NCI-H446 (cell line): ENCODE measurements at regions not wholly inside any gene's neighbourhood (a gene's known extent, or its start where the extent isn't known, plus 50 kb on each side); places are given as distances from the start of the nearest gene placed in this dataset.
"Not testable (repeated sequence)": the region's sequence is repeated elsewhere in the genome, so short reads cannot be mapped to it uniquely, and the experiment has no call there.

Experiments
- DNase-seq, 2 experiments: peaks; one replicate each; lab custom pipeline; 2025; lab: John Stamatoyannopoulos, UW

GRCh38 chr12:33678221-33678964, 238.8 kb upstream of the SYT10 start:
- no peak for DNase-seq

- no peak for DNase-seq
Observed at GRCh38 chr12:33690562-33690961, 250.9 kb upstream of the SYT10 start.

- DNase-seq, result no peak
Observed at GRCh38 chr12:33703221-33703620, 263.6 kb upstream of the SYT10 start.

DNA sequence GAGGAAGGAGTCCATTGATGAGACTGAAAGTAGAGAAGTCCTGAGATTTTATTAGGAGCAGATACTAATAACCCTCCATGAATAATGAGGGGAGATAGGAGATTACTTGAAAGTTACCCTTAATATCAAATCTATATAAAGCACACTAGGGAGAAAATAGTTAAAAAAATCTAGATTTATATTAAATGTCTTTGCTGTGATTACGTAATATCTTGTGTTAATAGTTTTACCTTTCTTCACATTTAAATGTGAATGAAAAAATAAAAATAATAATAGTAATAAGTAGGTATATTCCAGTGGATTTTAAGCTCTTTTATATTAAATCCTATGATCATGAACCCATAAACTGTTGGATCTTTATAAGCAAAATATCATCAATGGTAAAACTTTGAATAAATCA, 267.3 kb upstream of the SYT10 start:
- no peak for DNase-seq

DNA sequence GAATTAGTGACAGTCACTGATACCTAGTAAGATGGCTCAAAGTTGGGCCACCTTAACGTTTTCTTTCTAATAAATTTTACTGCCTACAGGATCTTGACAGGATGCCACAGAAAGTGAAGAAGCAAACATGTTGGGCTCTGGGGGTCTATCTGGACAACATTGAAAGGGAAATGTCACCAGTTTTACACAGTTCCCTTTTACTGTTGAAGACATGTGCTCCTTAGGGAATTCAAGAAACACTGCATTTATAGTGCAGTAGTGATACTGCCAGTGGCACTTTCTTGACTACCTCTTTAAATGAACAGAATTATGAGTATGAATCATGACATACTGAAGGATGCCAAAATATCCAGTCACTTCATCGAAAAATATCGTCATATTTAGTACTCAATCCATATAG, 269.3 kb upstream of the SYT10 start:
- DNase-seq, result no peak

DNA sequence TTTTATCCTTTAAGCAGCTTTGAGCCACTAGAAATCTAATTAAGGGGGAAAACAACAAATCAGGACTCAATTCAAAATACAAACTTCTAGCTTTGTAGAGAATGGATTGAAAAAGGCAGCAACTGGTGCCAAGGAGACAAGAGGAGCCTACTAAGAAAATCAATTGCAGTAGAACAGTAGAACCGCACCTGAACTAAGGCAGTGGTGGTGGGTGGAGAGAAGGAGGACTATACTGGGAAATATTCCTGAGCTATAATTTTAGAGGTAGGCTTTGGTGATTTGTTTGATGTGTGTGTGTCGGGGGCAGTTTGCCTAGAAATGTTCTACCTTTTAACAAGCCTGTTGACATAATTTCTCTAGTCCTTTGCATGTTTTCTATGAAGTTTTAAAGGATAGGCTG, 270.9 kb upstream of the SYT10 start:
- no peak for DNase-seq

- no peak for DNase-seq
Observed at GRCh38 chr12:33718631-33719030, 279.0 kb upstream of the SYT10 start.

DNA sequence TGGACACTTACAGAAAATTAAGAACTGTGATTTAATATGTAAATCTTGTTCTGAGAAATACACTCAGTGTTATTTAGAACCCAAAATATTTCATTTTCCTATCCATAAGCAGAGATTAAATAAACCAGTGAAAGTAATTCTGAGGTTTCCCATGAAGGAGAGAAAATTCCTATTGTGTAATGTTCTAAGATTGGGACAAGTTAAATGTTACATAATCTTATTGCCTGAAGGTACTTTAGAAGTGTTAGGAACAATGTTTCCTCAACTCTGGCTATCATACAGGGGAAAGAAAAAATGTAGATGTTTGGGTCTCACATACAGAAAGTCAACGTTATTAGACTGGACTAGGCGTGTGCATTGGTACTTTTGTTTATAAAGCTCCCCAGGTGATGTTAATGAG, 281.9 kb upstream of the SYT10 start:
- no peak for DNase-seq

- peak; percentile 12 to 81 for DNase-seq
Observed at GRCh38 chr12:33724867-33725266, 285.2 kb upstream of the SYT10 start.

DNA sequence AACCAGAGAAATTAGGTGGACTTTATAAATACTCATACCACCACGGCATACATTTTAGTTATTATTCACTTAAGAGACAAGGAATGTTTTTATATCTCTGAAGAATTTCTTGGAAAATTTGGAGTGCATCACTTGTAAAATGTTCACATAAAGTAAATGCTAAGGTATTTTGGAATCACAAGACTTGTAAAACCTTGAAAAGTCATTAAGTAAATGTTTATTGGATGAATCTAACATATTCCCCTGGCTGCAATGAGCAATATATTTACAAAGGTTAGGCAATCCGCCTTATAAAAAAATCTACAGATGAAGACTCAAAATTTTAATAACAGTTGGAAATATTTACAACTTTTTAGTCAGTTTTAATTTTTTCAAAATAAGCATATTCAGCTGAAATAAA, 287.4 kb upstream of the ALG10 start:
- DNase-seq, result no peak

- DNase-seq, result peak in 1 of 2 experiments; percentile 59
Observed at GRCh38 chr12:33752854-33753253, 269.4 kb upstream of the ALG10 start.

DNA sequence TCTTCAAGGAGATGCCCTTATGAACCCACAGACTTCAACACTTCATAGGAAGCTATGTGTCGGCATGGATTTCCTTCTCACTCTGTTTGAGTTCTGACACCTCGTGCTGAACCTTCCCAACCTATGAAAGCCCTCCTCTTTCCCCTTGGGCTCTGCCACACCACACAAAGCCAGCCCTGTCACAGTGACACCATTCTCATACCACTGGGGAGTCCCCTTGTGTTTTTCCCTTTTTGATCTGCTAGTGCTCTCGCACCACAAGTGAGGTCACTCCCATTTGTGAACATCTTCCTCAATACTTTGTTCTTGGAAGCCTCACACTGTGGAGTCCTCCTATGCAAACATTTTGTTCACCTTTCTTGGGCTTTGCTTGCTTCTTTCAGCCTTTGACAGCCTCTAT, 264.6 kb upstream of the ALG10 start:
- DNase-seq, result no peak

DNA sequence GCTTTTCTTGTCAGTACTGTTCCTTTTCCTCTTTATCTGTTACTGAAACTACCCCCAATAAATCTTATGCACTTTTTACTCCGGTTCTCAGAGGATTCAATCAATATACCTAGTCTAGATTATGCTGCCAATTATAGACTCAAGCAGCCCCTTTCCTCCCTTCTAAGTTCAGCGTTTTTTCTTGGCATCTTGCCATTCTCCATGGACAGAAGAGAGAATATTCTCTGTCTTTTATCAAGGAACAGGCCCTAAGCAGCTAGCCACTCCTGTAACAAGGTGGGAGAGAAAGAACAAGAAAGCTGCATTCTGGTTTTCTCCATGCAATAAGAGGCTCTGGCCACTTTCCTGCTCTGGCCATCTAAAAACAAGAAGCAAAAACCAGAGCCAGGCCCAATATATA, 263.0 kb upstream of the ALG10 start:
- no peak for DNase-seq

GRCh38 chr12:33763331-33763730, 259.0 kb upstream of the ALG10 start:
- DNase-seq, result no peak

DNA sequence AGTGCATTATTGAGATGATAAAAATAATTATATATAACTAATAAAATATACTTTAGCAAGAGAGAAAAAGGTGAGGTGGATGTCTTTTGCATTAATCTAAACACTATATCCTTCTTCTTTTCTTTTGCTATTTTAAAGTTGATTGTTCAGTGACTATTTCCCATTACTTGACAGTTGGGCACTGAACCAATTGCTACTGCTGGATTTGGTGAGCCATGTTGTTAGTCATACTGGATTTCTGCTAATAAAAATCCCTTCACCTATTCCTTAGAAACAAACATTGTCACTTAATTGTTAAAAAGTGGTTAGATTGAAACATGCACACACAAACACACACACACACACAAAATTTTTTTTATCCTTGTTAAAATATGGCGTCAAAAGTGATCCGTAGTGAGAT, 251.6 kb upstream of the ALG10 start:
- DNase-seq, result no peak

DNA sequence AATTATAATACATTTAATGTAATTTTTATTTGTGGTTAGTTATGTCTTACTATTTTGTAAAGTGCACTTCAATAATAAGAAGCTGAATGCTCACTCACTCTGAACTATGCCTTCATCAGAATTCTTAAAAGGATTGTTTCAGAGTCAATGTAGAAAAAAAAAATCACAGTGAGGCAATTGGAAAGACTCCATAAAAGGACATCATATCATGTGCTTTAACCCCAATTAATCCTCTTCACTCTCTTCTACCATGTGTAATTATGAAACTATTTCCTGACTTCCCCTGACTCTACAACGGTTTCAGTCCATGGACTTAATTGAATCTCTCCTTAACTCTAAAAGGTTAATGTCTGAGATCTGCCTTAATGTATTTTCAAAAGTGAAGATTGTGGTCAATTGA, 250.4 kb upstream of the ALG10 start:
- no peak for DNase-seq

GRCh38 chr12:33773091-33773490, 249.2 kb upstream of the ALG10 start:
- not testable (repeated sequence) for DNase-seq

DNA sequence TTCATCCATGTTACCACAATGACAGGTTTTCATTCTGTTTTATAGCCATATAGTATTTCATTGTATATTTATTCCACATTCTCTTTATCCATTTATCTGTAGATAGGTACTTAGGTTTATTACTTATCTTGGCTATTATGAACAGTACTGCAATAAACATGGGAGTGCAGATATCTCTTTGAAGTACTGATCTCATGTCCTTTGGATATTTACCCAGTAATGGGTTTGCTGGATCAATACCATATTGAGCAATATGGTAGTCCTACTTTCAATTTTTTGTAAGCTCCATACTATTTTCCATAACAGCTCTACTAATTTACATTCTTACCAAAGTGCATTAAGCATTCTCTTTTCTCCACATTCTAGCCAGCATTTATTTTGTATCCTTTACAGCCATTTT, 235.8 kb upstream of the ALG10 start:
- DNase-seq, result no peak

DNA sequence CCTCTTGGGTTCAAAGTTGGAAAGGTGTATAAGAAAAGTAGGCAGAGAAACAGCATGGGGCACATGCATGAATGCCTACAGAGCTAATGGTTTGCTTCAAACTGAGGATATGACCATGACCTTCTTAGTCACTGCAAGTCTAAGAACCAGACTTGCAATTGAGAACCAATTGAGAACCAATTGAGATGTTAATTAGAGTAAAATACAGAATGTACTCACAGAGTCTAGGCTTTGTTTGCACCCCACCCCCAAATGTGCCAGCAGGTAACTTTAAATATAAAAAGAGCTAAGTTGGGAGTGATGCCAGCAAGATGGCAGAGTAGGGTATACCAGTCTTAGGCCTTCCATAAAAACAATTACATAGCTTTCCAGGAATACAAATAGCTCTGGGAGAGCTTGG, 227.3 kb upstream of the ALG10 start:
- no peak for DNase-seq

DNA sequence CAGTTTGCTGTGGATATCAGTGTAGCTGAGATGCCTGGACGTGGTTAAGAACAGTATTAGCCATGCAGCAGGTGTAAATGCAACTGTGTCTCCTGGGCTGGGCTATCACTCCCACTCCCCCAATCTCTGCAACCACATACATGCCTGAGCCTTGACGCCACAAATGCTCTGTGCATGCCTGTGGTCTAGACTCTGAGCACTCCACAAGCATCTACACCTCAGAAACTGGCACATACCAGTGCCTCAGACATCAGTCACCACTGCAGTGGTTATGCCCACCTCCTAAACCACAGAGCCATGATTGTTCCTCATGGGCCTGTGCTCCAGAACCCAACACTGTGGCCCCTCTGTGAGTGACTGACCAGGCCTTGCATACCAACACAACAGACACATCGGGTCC, 226.8 kb upstream of the ALG10 start:
- DNase-seq, result no peak

DNA sequence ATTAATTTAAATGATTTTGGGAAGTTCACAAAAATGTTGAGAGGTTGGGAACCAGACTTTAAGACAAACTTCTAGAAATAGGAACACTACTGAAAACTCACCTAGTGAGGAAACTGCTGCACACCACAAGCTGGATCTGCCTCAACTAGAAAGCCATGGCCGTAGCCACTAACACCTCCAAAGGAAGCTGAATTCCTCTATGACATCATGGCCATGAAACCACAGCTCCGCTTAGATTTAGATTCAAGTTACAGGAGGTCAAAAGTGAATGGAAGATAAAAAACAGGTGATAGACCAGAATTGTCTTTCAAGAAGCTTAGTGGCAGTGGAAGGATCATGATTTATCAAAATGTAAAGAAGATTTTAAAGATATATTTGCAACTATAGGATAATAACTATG, 208.8 kb upstream of the ALG10 start:
- no peak for DNase-seq

- no peak for DNase-seq
Observed at GRCh38 chr12:33817713-33818112, 204.6 kb upstream of the ALG10 start.

DNA sequence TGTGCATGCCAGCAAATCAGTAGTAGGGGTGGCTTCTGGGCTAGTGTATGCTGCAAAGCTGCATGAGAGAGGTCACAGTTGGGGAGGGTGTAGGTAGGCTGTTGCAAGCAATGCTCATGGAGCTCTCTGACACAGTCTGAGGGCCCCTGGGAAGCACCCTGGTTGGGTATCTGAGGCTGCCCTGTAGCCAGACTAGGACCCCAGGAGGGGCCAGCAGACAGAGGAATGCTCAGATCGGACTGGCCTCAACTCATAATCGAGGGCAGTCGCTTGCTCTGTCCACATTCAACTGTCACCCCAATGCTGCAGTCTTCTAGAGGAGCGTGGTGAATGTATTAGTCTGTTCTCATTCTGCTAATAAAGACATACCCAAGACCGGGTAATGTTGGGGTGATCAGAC, 204.0 kb upstream of the ALG10 start:
- DNase-seq, result no peak

DNA sequence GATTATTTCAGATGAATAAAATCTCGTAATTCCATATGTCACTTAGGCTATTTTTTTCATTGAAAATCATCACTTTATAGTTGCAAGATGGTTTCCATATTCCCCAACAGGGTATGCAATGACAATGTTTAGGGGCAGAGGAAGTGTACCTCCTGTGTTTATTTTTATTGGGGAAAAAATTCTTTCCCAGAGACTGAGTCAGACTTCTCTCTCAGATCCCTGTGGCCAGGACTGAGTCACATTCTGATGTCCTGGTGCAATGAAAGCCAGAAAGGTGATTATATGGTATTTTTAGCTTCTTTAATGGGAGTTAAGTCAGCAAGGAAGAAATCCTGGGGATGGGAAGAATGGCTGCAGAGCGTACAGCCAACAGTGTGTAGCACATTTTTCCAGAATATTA, 196.9 kb upstream of the ALG10 start:
- no peak for DNase-seq
